GM10266 (cell line): ENCODE measurements at regions not wholly inside any gene's neighbourhood (a gene's known extent, or its start where the extent isn't known, plus 50 kb on each side); places are given as distances from the start of the nearest gene placed in this dataset.

Experiments
- DNase-seq: peaks from one replicate; pipeline ENCODE4 v3.0.0; 2012; ENCODE audit errors: extremely low spot score
- TF ChIP-seq, protein P1 (sequence below): IDR thresholded peaks from 2 replicates; pipeline ENCODE4 v1.5.1; 2012; ENCODE audit warnings: mild to moderate bottlenecking, low read depth; ENCODE audit not compliant: control insufficient read depth, insufficient read depth; ENCODE audit errors: missing control alignments

- no peak for DNase-seq
- TF ChIP-seq, protein P1, sequence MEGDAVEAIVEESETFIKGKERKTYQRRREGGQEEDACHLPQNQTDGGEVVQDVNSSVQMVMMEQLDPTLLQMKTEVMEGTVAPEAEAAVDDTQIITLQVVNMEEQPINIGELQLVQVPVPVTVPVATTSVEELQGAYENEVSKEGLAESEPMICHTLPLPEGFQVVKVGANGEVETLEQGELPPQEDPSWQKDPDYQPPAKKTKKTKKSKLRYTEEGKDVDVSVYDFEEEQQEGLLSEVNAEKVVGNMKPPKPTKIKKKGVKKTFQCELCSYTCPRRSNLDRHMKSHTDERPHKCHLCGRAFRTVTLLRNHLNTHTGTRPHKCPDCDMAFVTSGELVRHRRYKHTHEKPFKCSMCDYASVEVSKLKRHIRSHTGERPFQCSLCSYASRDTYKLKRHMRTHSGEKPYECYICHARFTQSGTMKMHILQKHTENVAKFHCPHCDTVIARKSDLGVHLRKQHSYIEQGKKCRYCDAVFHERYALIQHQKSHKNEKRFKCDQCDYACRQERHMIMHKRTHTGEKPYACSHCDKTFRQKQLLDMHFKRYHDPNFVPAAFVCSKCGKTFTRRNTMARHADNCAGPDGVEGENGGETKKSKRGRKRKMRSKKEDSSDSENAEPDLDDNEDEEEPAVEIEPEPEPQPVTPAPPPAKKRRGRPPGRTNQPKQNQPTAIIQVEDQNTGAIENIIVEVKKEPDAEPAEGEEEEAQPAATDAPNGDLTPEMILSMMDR, result no peak
Observed at GRCh38 chr9:75471549-75472114, 383.3 kb downstream of the OSTF1 start.

DNA sequence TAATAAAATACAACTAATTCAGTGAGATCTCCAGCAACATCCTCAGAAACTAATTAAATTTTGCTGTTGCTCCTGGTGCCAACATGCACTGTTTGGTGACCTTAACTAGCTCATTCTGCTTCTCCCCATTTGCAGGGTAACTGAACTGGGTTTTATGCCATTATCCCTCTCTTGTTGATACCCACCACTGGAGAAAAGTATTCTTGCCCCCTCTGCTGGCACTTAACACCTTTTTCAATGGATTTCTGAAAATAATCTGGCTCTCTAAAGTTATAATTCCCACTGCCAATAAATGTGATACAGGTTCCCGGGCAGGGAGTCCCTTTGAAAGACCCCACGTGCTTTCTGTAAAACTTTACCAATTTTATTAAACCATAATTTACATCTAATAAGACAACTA is 394.3 kb downstream of the OSTF1 start:
- no peak for DNase-seq
- TF ChIP-seq, protein P1, result no peak

- TF ChIP-seq, protein P1, result no peak
- DNase-seq, result no peak
Observed at GRCh38 chr9:75483636-75484035, 395.3 kb downstream of the OSTF1 start.

- no peak for DNase-seq
- TF ChIP-seq, protein P1, result no peak
Observed at GRCh38 chr9:75487856-75488718, 399.8 kb downstream of the OSTF1 start.

DNA sequence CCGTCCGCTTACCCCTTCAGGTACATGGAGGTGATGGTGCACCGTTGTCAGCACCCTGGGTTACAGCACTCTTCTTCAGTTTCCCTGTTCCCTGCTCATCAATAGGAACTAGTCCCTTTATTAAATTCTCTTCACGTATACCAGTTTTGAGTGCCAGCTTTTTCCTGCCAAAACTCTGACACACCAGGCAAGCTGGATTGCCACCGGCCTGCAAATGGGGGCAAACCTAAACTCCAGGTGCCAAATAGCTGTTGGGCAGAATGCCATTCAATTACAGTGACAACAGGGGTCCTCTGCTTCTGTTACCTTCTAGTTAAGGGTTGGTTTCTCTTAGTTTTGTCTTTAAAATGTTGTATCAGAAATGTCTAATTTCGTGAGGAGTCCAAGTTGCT is 400.4 kb downstream of the OSTF1 start:
- TF ChIP-seq, protein P1, result no peak
- no peak for DNase-seq

DNA sequence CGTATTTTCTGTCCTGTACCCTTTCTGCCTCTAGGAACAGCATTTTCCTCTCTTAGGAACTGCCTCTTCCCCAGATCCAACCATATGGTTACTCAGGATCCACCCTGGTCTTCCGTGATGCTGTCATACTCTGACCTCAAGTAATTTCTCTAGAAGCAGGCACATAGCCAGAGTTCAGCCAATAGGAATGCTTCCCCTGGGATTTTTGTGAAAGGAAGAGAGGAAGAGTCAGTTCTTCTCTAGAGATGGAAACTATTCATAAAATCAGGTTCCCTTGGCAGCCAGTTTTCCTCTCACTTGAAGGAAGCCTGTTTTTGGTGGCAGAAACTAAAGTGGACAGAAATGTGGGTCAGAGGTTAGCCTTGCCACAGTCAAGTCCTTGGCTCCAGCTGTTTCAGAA is 400.1 kb upstream of the PCSK5 start:
- no peak for DNase-seq
- TF ChIP-seq, protein P1, result no peak

- TF ChIP-seq, protein P1, result no peak
- DNase-seq, result no peak
Observed at GRCh38 chr9:75491533-75491932, 398.9 kb upstream of the PCSK5 start.
